CD14-positive monocyte (primary cell): ENCODE measurements at regions not wholly inside any gene's neighbourhood (a gene's known extent, or its start where the extent isn't known, plus 50 kb on each side); places are given as distances from the start of the nearest gene placed in this dataset.

Experiments
- DNase-seq, 3 donors: peaks; one replicate each; pipeline ENCODE4 v3.0.0-alpha.2; 2011 to 2022
- H2AFZ ChIP-seq: 2 replicates; pipeline ENCODE4 v1.6.0; 2012; ENCODE audit warnings: mild to moderate bottlenecking, low read depth, low read length, inconsistent platforms; ENCODE audit not compliant: insufficient read depth, poor library complexity, severe bottlenecking
- H3K27ac ChIP-seq, 2 donors: 1 replicate in 1 of 2; 2 replicates in 1 of 2; pipeline ENCODE4 v1.5.1; 2012 to 2013; ENCODE audit warnings: low read length in 2 of 2, control low read depth in 1 of 2, inconsistent platforms in 1 of 2, low read depth in 1 of 2, mild to moderate bottlenecking in 1 of 2
- H3K27me3 ChIP-seq, 2 donors: one replicate each; pipeline versions ENCODE4 v1.6.0 to v1.6.1; 2011 to 2013; ENCODE audit warnings: low read length in 2 of 2; ENCODE audit not compliant: control insufficient read depth in 2 of 2, insufficient read depth in 2 of 2
- H3K36me3 ChIP-seq, 2 donors: replicated peaks in 1 of 2; 1 replicate in 1 of 2; 2 replicates in 1 of 2; pipeline versions ENCODE4 v1.5.1 to v1.6.1; 2012 to 2013; ENCODE audit warnings: low read length in 2 of 2, control low read depth in 1 of 2, inconsistent platforms in 1 of 2, mild to moderate bottlenecking in 1 of 2; ENCODE audit not compliant: insufficient read depth in 2 of 2, control insufficient read depth in 1 of 2
- H3K4me1 ChIP-seq, 2 donors: 1 replicate in 1 of 2; 2 replicates in 1 of 2; pipeline versions ENCODE4 v1.5.1 to v1.6.1; 2012 to 2013; ENCODE audit warnings: low read length in 2 of 2, control low read depth in 1 of 2, inconsistent platforms in 1 of 2, mild to moderate bottlenecking in 1 of 2, moderate library complexity in 1 of 2; ENCODE audit not compliant: insufficient read depth in 2 of 2, control insufficient read depth in 1 of 2
- H3K4me2 ChIP-seq: replicated peaks from 2 replicates; pipeline ENCODE3; 2012; ENCODE audit warnings: low read length, moderate library complexity, mild to moderate bottlenecking; ENCODE audit not compliant: poor library complexity, severe bottlenecking; ENCODE audit errors: extremely low read depth
- H3K4me3 ChIP-seq, 3 experiments: fragments of 200-600 bp in 1 of 3; sonication (generic) in 1 of 3; replicated peaks in 1 of 3; 1 replicate in 2 of 3; 2 replicates in 1 of 3; pipeline ENCODE4 v1.5.1; 2011 to 2013; ENCODE audit warnings: low read length in 3 of 3, mild to moderate bottlenecking in 3 of 3, control low read depth in 2 of 3, low read depth in 2 of 3, inconsistent platforms in 1 of 3, moderate library complexity in 1 of 3
- H3K79me2 ChIP-seq: 2 replicates; pipeline ENCODE4 v1.6.0; 2012; ENCODE audit warnings: mild to moderate bottlenecking, control low read depth, inconsistent platforms, low read length, moderate library complexity; ENCODE audit not compliant: insufficient read depth
- H3K9ac ChIP-seq: 2 replicates; pipeline ENCODE4 v1.6.0; 2017; ENCODE audit warnings: low read length, mild to moderate bottlenecking; ENCODE audit not compliant: insufficient read depth, poor library complexity, severe bottlenecking
- H3K9me3 ChIP-seq, 2 donors: replicated peaks in 1 of 2; 1 replicate in 1 of 2; 2 replicates in 1 of 2; pipeline versions ENCODE4 v1.5.1 to v1.6.1; 2012 to 2013; ENCODE audit warnings: low read length in 2 of 2, control low read depth in 1 of 2; ENCODE audit not compliant: control insufficient read depth in 1 of 2, insufficient read depth in 1 of 2
- H4K20me1 ChIP-seq: 2 replicates; pipeline ENCODE4 v1.6.0; 2012; ENCODE audit warnings: mild to moderate bottlenecking, low read length, control low read depth, moderate library complexity; ENCODE audit not compliant: insufficient read depth
- H3K27ac Mint-ChIP-seq, 7 donors: one replicate each; pipeline ENCODE4 v1.8.0; 2020; ENCODE audit warnings: mild to moderate bottlenecking in 7 of 7, mixed read lengths in 7 of 7, moderate library complexity in 6 of 7, inconsistent platforms in 2 of 7
- H3K27me3 Mint-ChIP-seq, 3 donors: one replicate each; pipeline ENCODE4 v1.8.0; 2021 to 2022; ENCODE audit warnings: low read depth in 3 of 3, mild to moderate bottlenecking in 3 of 3, mixed read lengths in 3 of 3, moderate library complexity in 3 of 3, inconsistent platforms in 1 of 3
- H3K36me3 Mint-ChIP-seq, 2 donors: one replicate each; pipeline ENCODE4 v1.8.0; 2020; ENCODE audit warnings: mixed read lengths in 2 of 2, inconsistent platforms in 1 of 2, mild to moderate bottlenecking in 1 of 2
- H3K4me1 Mint-ChIP-seq: one replicate; pipeline ENCODE4 v1.8.0; 2020; ENCODE audit warnings: mild to moderate bottlenecking, mixed read lengths
- H3K4me3 Mint-ChIP-seq, 2 donors: one replicate each; pipeline ENCODE4 v1.8.0; 2020; ENCODE audit warnings: mild to moderate bottlenecking in 2 of 2, mixed read lengths in 2 of 2, moderate library complexity in 1 of 2
- H3K9me3 Mint-ChIP-seq, 7 donors: one replicate each; pipeline ENCODE4 v1.8.0; 2020 to 2022; ENCODE audit warnings: mixed read lengths in 7 of 7, mild to moderate bottlenecking in 6 of 7, moderate library complexity in 6 of 7, inconsistent platforms in 2 of 7
- CTCF ChIP-seq: fragments of 200-600 bp; IDR thresholded peaks from one replicate; pipeline ENCODE4 v1.8.0; 2022; ENCODE audit warnings: antibody characterized with exemption, mild to moderate bottlenecking
- WGBS: methylation state at CpG from one replicate; pipeline ENCODE4 v1.1.5; 2013; ENCODE audit warnings: missing lambda C conversion rate; ENCODE audit not compliant: insufficient coverage; 5-methylcytosine and 5-hydroxymethylcytosine counted together
- intact Hi-C, 2 donors: fragments of 100-400 bp; cut with micrococcal nuclease; formaldehyde crosslinking; loops; one replicate each; pipeline versions ENCODE4 v1.15.0 to v1.15.1; 2023

- H3K9ac ChIP-seq, result no peak overlapping the region
- no peaks in the 10 kb centered on the region for H3K79me2 ChIP-seq
- Mint-ChIP-seq H3K9me3 (peaks cover 0 to 3% (median 0%) of the 10 kb centered on the region in 7 donors), H3K4me1 (no peaks in the 10 kb centered on the region), H3K4me3 (no peak overlapping the region), H3K27ac (no peak overlapping the region), H3K36me3 (no peaks in the 10 kb centered on the region), H3K27me3 (peaks cover 0 to 2% (median 0%) of the 10 kb centered on the region in 3 donors)
- H3K36me3 ChIP-seq, result no peaks in the 10 kb centered on the region
- no peaks in the 10 kb centered on the region for H3K4me1 ChIP-seq
- H3K4me3 ChIP-seq, result no peak overlapping the region
- H3K27ac ChIP-seq, result no peak overlapping the region
- no CpG with 5 or more reads among the region's 1 CpG for WGBS
- no peaks in the 10 kb centered on the region for H4K20me1 ChIP-seq
- no peaks in the 10 kb centered on the region for H3K27me3 ChIP-seq
- DNase-seq, result no peak
- intact Hi-C loops, result no loop called here
- no peak overlapping the region for H2AFZ ChIP-seq
- no peak overlapping the region for H3K4me2 ChIP-seq
- H3K9me3 ChIP-seq, result no peaks in the 10 kb centered on the region
- TF ChIP-seq CTCF, result no peak
These were observed 67.5 kb upstream of the MPPED2 start for GRCh38 chr11:30653606-30654005.

GRCh38 chr11:30652801-30653200 is 66.6 kb upstream of the MPPED2 start:
- Histone ChIP-seq H4K20me1 (no peaks in the 10 kb centered on the region), H3K4me2 (no peak overlapping the region), H2AFZ (no peak overlapping the region), H3K36me3 (no peaks in the 10 kb centered on the region), H3K4me1 (no peaks in the 10 kb centered on the region), H3K4me3 (no peak overlapping the region), H3K27me3 (no peaks in the 10 kb centered on the region), H3K27ac (no peak overlapping the region), H3K9me3 (no peaks in the 10 kb centered on the region), H3K79me2 (no peaks in the 10 kb centered on the region), H3K9ac (no peak overlapping the region)
- no peak overlapping the region for H3K4me3 Mint-ChIP-seq
- peaks cover 0 to 3% (median 0%) of the 10 kb centered on the region in 7 donors for H3K9me3 Mint-ChIP-seq
- TF ChIP-seq CTCF, result no peak
- intact Hi-C loops, result no loop called here
- no CpG with 5 or more reads among the region's 2 CpGs for WGBS
- no peak overlapping the region for H3K27ac Mint-ChIP-seq
- H3K27me3 Mint-ChIP-seq, result peaks cover 0 to 2% (median 0%) of the 10 kb centered on the region in 3 donors
- DNase-seq, result no peak
- no peaks in the 10 kb centered on the region for H3K4me1 Mint-ChIP-seq
- no peaks in the 10 kb centered on the region for H3K36me3 Mint-ChIP-seq
